Liver (tissue), 7 donors: ENCODE measurements at regions not wholly inside any gene's neighbourhood (a gene's known extent, or its start where the extent isn't known, plus 50 kb on each side); places are given as distances from the start of the nearest gene placed in this dataset.

ENCODE experiments used
- DNase-seq: peaks from one replicate; pipeline ENCODE4 v3.0.0-alpha.2; 2017; ENCODE audit warnings: low spot score
- H3K27ac ChIP-seq, 2 donors: one replicate each; pipeline ENCODE4 v1.7.0; 2013; ENCODE audit warnings: inconsistent platforms in 2 of 2, low read length in 2 of 2, control low read depth in 1 of 2, low read depth in 1 of 2, mild to moderate bottlenecking in 1 of 2
- H3K27me3 ChIP-seq, 4 donors: one replicate each; pipeline versions ENCODE4 v1.6.1 to v1.7.0; 2013; ENCODE audit warnings: low read length in 3 of 4, inconsistent platforms in 1 of 4, mild to moderate bottlenecking in 1 of 4, moderate library complexity in 1 of 4; ENCODE audit not compliant: control insufficient read depth in 4 of 4, insufficient read depth in 4 of 4
- H3K36me3 ChIP-seq, 4 donors: one replicate each; pipeline versions ENCODE4 v1.6.1 to v1.7.0; 2013; ENCODE audit warnings: low read length in 3 of 4, mild to moderate bottlenecking in 3 of 4, low read depth in 1 of 4, moderate library complexity in 1 of 4; ENCODE audit not compliant: control insufficient read depth in 4 of 4, insufficient read depth in 3 of 4
- H3K4me1 ChIP-seq, 4 donors: one replicate each; pipeline versions ENCODE4 v1.6.1 to v1.7.0; 2013; ENCODE audit warnings: low read length in 3 of 4, mild to moderate bottlenecking in 3 of 4, moderate library complexity in 1 of 4; ENCODE audit not compliant: control insufficient read depth in 4 of 4, insufficient read depth in 4 of 4
- H3K4me3 ChIP-seq, 3 donors: one replicate each; pipeline versions ENCODE4 v1.6.1 to v1.7.0; 2013; ENCODE audit warnings: low read length in 3 of 3, control low read depth in 1 of 3, low read depth in 1 of 3, mild to moderate bottlenecking in 1 of 3
- H3K9ac ChIP-seq, 2 donors: one replicate each; pipeline ENCODE4 v1.7.0; 2013; ENCODE audit warnings: low read length in 2 of 2, mild to moderate bottlenecking in 2 of 2, moderate library complexity in 2 of 2, control low read depth in 1 of 2, low read depth in 1 of 2
- H3K9me3 ChIP-seq, 4 donors: one replicate each; pipeline versions ENCODE4 v1.6.1 to v1.7.0; 2013; ENCODE audit warnings: low read length in 3 of 4; ENCODE audit not compliant: control insufficient read depth in 4 of 4
- ATF3 ChIP-seq: IDR thresholded peaks from 2 replicates; pipeline ENCODE4 v1.6.1; 2016; ENCODE audit warnings: antibody characterized with exemption
- EGR1 ChIP-seq, 2 donors: IDR thresholded peaks; 2 replicates each; pipeline ENCODE4 v1.6.1; 2016 to 2018; ENCODE audit warnings: antibody characterized with exemption in 2 of 2, low read depth in 2 of 2
- FOXA1 ChIP-seq: IDR thresholded peaks from 2 replicates; pipeline ENCODE4 v1.6.1; 2016; ENCODE audit warnings: antibody characterized with exemption
- FOXA2 ChIP-seq: IDR thresholded peaks from 2 replicates; pipeline ENCODE4 v1.6.1; 2016; ENCODE audit warnings: antibody characterized with exemption
- GABPA ChIP-seq, 2 donors: IDR thresholded peaks in 1 of 2; conservative IDR thresholded peaks in 1 of 2; 2 replicates each; pipeline ENCODE4 v1.6.1; 2016; ENCODE audit warnings: antibody characterized with exemption in 2 of 2, mild to moderate bottlenecking in 1 of 2, moderate library complexity in 1 of 2
- HNF4A ChIP-seq, 2 donors: conservative IDR thresholded peaks; 2 replicates each; pipeline ENCODE4 v1.6.1; 2016; ENCODE audit warnings: antibody characterized with exemption in 2 of 2, mild to moderate bottlenecking in 2 of 2
- HNF4G ChIP-seq: IDR thresholded peaks from 2 replicates; pipeline ENCODE4 v1.6.1; 2016; ENCODE audit warnings: antibody characterized with exemption
- JUND ChIP-seq, 2 donors: IDR thresholded peaks; 2 replicates each; pipeline ENCODE4 v1.6.1; 2016; ENCODE audit warnings: antibody characterized with exemption in 2 of 2
- NR2F2 ChIP-seq: IDR thresholded peaks from 2 replicates; pipeline ENCODE4 v1.6.1; 2016; ENCODE audit warnings: antibody characterized with exemption
- RAD21 ChIP-seq, 2 donors: IDR thresholded peaks; 2 replicates each; pipeline ENCODE4 v1.6.1; 2016; ENCODE audit warnings: antibody characterized with exemption in 2 of 2, mild to moderate bottlenecking in 2 of 2
- REST ChIP-seq: IDR thresholded peaks from 2 replicates; pipeline ENCODE4 v1.6.1; 2016; ENCODE audit warnings: antibody characterized with exemption, mild to moderate bottlenecking
- RXRA ChIP-seq, 2 donors: IDR thresholded peaks; 2 replicates each; pipeline ENCODE4 v1.6.1; 2017 to 2018; ENCODE audit warnings: antibody characterized with exemption in 2 of 2, mild to moderate bottlenecking in 1 of 2
- SP1 ChIP-seq: IDR thresholded peaks from 2 replicates; pipeline ENCODE4 v1.6.1; 2018; ENCODE audit warnings: antibody characterized with exemption, mild to moderate bottlenecking
- TAF1 ChIP-seq: conservative IDR thresholded peaks from 2 replicates; pipeline ENCODE4 v1.6.1; 2016; ENCODE audit warnings: antibody characterized with exemption, mild to moderate bottlenecking
- YY1 ChIP-seq: IDR thresholded peaks from 2 replicates; pipeline ENCODE4 v1.6.1; 2016; ENCODE audit warnings: antibody characterized with exemption, mild to moderate bottlenecking
- whole genome bisulfite sequencing: extraction: QIAGEN DNeasy Blood & Tissue Kit; methylation state at CpG from one replicate; pipeline ENCODE4 v1.1.7; 2013; 5-methylcytosine and 5-hydroxymethylcytosine counted together
- TF ChIP-seq, protein P1 (sequence below): IDR thresholded peaks from 2 replicates; pipeline ENCODE4 v1.6.1; 2016; ENCODE audit warnings: antibody characterized with exemption
- TF ChIP-seq, protein P2 (sequence below): IDR thresholded peaks from 2 replicates; pipeline ENCODE4 v1.6.1; 2016; ENCODE audit warnings: antibody characterized with exemption
- donor health status: healthy.
- donor health status: healthy.
- donor health status: healthy.
- donor health status: healthy.

DNA sequence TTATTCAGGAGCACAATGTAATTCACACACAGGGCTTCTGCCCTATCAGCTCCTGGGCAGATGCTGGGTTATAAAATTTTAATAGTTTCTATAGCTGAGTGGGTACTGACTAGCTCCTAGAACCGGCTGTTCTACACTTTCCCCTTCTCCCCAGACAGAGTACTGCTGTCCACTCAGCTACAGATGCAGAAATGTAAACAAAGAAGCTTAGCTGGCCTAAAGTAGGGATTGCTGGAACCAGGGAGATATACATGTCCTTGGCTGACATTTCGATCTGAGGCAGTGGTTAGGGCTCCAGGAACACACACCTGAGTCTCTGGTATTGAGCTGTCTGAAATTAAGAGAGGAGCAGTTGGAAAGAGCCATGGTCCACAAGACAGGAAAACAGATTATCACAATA is 211.5 kb upstream of the USP24 start:
- Histone ChIP-seq H3K36me3 (no peaks in the 10 kb centered on the region), H3K4me1 (no peaks in the 10 kb centered on the region), H3K4me3 (no peak overlapping the region), H3K27me3 (peaks cover 0 to 2% (median 0%) of the 10 kb centered on the region in 4 donors), H3K27ac (no peak overlapping the region), H3K9me3 (peaks cover 0 to 3% (median 1%) of the 10 kb centered on the region in 4 donors), H3K9ac (no peak overlapping the region)
- WGBS: 50% methylated on average over 2 of the region's 2 CpGs
- no peak for TF ChIP-seq RAD21 (IDR thresholded peaks at IDR 0.05)
- TF ChIP-seq TAF1: no peak
- no peak for TF ChIP-seq FOXA2
- TF ChIP-seq HNF4A (conservative IDR thresholded peaks at IDR 0.05): no peak
- TF ChIP-seq EGR1 (IDR thresholded peaks at IDR 0.05; ENCODE audit: low read depth in 2 of 2): no peak
- no peak for TF ChIP-seq GABPA (IDR thresholded peaks at IDR 0.05 in 1 of 2, conservative IDR thresholded peaks at IDR 0.05 in 1 of 2)
- TF ChIP-seq YY1: no peak
- TF ChIP-seq SP1: no peak
- TF ChIP-seq REST: no peak
- TF ChIP-seq JUND (IDR thresholded peaks at IDR 0.05): no peak
- TF ChIP-seq RXRA (IDR thresholded peaks at IDR 0.05): no peak
- TF ChIP-seq, protein P1, sequence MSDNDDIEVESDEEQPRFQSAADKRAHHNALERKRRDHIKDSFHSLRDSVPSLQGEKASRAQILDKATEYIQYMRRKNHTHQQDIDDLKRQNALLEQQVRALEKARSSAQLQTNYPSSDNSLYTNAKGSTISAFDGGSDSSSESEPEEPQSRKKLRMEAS: no peak
- TF ChIP-seq, protein P2, sequence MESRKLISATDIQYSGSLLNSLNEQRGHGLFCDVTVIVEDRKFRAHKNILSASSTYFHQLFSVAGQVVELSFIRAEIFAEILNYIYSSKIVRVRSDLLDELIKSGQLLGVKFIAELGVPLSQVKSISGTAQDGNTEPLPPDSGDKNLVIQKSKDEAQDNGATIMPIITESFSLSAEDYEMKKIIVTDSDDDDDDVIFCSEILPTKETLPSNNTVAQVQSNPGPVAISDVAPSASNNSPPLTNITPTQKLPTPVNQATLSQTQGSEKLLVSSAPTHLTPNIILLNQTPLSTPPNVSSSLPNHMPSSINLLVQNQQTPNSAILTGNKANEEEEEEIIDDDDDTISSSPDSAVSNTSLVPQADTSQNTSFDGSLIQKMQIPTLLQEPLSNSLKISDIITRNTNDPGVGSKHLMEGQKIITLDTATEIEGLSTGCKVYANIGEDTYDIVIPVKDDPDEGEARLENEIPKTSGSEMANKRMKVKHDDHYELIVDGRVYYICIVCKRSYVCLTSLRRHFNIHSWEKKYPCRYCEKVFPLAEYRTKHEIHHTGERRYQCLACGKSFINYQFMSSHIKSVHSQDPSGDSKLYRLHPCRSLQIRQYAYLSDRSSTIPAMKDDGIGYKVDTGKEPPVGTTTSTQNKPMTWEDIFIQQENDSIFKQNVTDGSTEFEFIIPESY: no peak
- TF ChIP-seq HNF4G: no peak
- TF ChIP-seq NR2F2: no peak
- no peak for TF ChIP-seq ATF3
- no peak for TF ChIP-seq FOXA1
- DNase-seq: no peak

GRCh38 chr1:55426156-55426555 is 211.0 kb upstream of the USP24 start:
- DNase-seq: no peak
- H3K9me3 ChIP-seq: peaks cover 0 to 3% (median 1%) of the 10 kb centered on the region in 4 donors
- no peaks in the 10 kb centered on the region for H3K4me1 ChIP-seq
- H3K9ac ChIP-seq: no peak overlapping the region
- H3K4me3 ChIP-seq: no peak overlapping the region
- H3K27me3 ChIP-seq: peaks cover 0 to 2% (median 0%) of the 10 kb centered on the region in 4 donors
- H3K27ac ChIP-seq: no peak overlapping the region
- no peak for TF ChIP-seq HNF4A (conservative IDR thresholded peaks at IDR 0.05)
- TF ChIP-seq FOXA2: no peak
- no peak for TF ChIP-seq YY1
- TF ChIP-seq ATF3: no peak
- TF ChIP-seq HNF4G: no peak
- no peak for TF ChIP-seq GABPA (IDR thresholded peaks at IDR 0.05 in 1 of 2, conservative IDR thresholded peaks at IDR 0.05 in 1 of 2)
- TF ChIP-seq, protein P1: no peak
- TF ChIP-seq NR2F2: no peak
- TF ChIP-seq REST: no peak
- TF ChIP-seq, protein P2: no peak
- no peak for TF ChIP-seq RAD21 (IDR thresholded peaks at IDR 0.05)
- TF ChIP-seq TAF1: no peak
- TF ChIP-seq FOXA1: no peak
- no peak for TF ChIP-seq RXRA (IDR thresholded peaks at IDR 0.05)
- TF ChIP-seq JUND (IDR thresholded peaks at IDR 0.05): no peak
- TF ChIP-seq SP1: no peak
- TF ChIP-seq EGR1 (IDR thresholded peaks at IDR 0.05; ENCODE audit: low read depth in 2 of 2): no peak
- WGBS: 74% methylated on average over 5 of the region's 5 CpGs
- H3K36me3 ChIP-seq: no peaks in the 10 kb centered on the region
